ENCODE measurements at regions not wholly inside any gene's neighbourhood (a gene's known extent, or its start where the extent isn't known, plus 50 kb on each side); places are given as distances from the start of the nearest gene placed in this dataset.
"Not testable (repeated sequence)": the region's sequence is repeated elsewhere in the genome, so short reads cannot be mapped to it uniquely, and the experiment has no call there.

- not testable (repeated sequence) for H3K27me3 ChIP-seq (ENCODE audit: control insufficient read depth, insufficient read depth, low read length); H3K27ac ChIP-seq (ENCODE audit: low read depth, low read length); H3K4me1 ChIP-seq (ENCODE audit: control insufficient read depth, insufficient read depth, low read length); H3K9ac ChIP-seq (ENCODE audit: low read depth, low read length); H3K4me3 ChIP-seq (ENCODE audit: low read depth, low read length); H3K36me3 ChIP-seq (ENCODE audit: control insufficient read depth, insufficient read depth, low read length)
- peaks cover 32% of the 10 kb centered on the region for H3K9me3 ChIP-seq (ENCODE audit: control insufficient read depth, insufficient read depth, low read length)
Measured at GRCh38 chrX:47738870-47739269, 79.9 kb upstream of the UXT start.

GRCh38 chrX:47723689-47724088, 64.7 kb upstream of the UXT start:
- Histone ChIP-seq H3K27me3 (ENCODE audit: control insufficient read depth, insufficient read depth, low read length) (no peaks in the 10 kb centered on the region), H3K4me3 (ENCODE audit: low read depth, low read length) (no peak overlapping the region), H3K36me3 (ENCODE audit: control insufficient read depth, insufficient read depth, low read length) (no peaks in the 10 kb centered on the region), H3K9ac (ENCODE audit: low read depth, low read length) (no peak overlapping the region), H3K9me3 (ENCODE audit: control insufficient read depth, insufficient read depth, low read length) (peaks cover 40% of the 10 kb centered on the region), H3K4me1 (ENCODE audit: control insufficient read depth, insufficient read depth, low read length) (no peaks in the 10 kb centered on the region), H3K27ac (ENCODE audit: low read depth, low read length) (no peak overlapping the region)

GRCh38 chrX:47723083-47723482, 64.1 kb upstream of the UXT start:
- Histone ChIP-seq H3K4me3 (ENCODE audit: low read depth, low read length) (no peak overlapping the region), H3K9me3 (ENCODE audit: control insufficient read depth, insufficient read depth, low read length) (peaks cover 40% of the 10 kb centered on the region), H3K9ac (ENCODE audit: low read depth, low read length) (no peak overlapping the region), H3K27me3 (ENCODE audit: control insufficient read depth, insufficient read depth, low read length) (no peaks in the 10 kb centered on the region), H3K27ac (ENCODE audit: low read depth, low read length) (no peak overlapping the region), H3K4me1 (ENCODE audit: control insufficient read depth, insufficient read depth, low read length) (no peaks in the 10 kb centered on the region), H3K36me3 (ENCODE audit: control insufficient read depth, insufficient read depth, low read length) (no peaks in the 10 kb centered on the region)

- peaks cover 40% of the 10 kb centered on the region for H3K9me3 ChIP-seq (ENCODE audit: control insufficient read depth, insufficient read depth, low read length)
Measured at GRCh38 chrX:47722260-47722659, 63.3 kb upstream of the UXT start.

GRCh38 chrX:47715078-47715477, 56.1 kb upstream of the UXT start:
- H3K9ac ChIP-seq (ENCODE audit: low read depth, low read length); H3K27me3 ChIP-seq (ENCODE audit: control insufficient read depth, insufficient read depth, low read length); H3K27ac ChIP-seq (ENCODE audit: low read depth, low read length); H3K4me3 ChIP-seq (ENCODE audit: low read depth, low read length); H3K36me3 ChIP-seq (ENCODE audit: control insufficient read depth, insufficient read depth, low read length); H3K4me1 ChIP-seq (ENCODE audit: control insufficient read depth, insufficient read depth, low read length): not testable (repeated sequence)
- H3K9me3 ChIP-seq (ENCODE audit: control insufficient read depth, insufficient read depth, low read length), result peaks cover 23% of the 10 kb centered on the region

More at GRCh38 chrX:47722260-47722659, 63.3 kb upstream of the UXT start:
- H3K36me3 ChIP-seq (ENCODE audit: control insufficient read depth, insufficient read depth, low read length), result no peaks in the 10 kb centered on the region
- H3K4me3 ChIP-seq (ENCODE audit: low read depth, low read length), result no peak overlapping the region
- H3K27me3 ChIP-seq (ENCODE audit: control insufficient read depth, insufficient read depth, low read length), result no peaks in the 10 kb centered on the region
- no peak overlapping the region for H3K9ac ChIP-seq (ENCODE audit: low read depth, low read length)
- H3K27ac ChIP-seq (ENCODE audit: low read depth, low read length), result no peak overlapping the region
- no peaks in the 10 kb centered on the region for H3K4me1 ChIP-seq (ENCODE audit: control insufficient read depth, insufficient read depth, low read length)

GRCh38 chrX:47712675-47713074, 53.7 kb upstream of the UXT start:
- H3K9me3 ChIP-seq (ENCODE audit: control insufficient read depth, insufficient read depth, low read length), result peaks cover 25% of the 10 kb centered on the region
- H3K4me1 ChIP-seq (ENCODE audit: control insufficient read depth, insufficient read depth, low read length); H3K4me3 ChIP-seq (ENCODE audit: low read depth, low read length); H3K27ac ChIP-seq (ENCODE audit: low read depth, low read length); H3K27me3 ChIP-seq (ENCODE audit: control insufficient read depth, insufficient read depth, low read length); H3K9ac ChIP-seq (ENCODE audit: low read depth, low read length); H3K36me3 ChIP-seq (ENCODE audit: control insufficient read depth, insufficient read depth, low read length): not testable (repeated sequence)

- Histone ChIP-seq H3K27ac (ENCODE audit: low read depth, low read length) (no peak overlapping the region), H3K9ac (ENCODE audit: low read depth, low read length) (no peak overlapping the region), H3K36me3 (ENCODE audit: control insufficient read depth, insufficient read depth, low read length) (no peaks in the 10 kb centered on the region), H3K9me3 (ENCODE audit: control insufficient read depth, insufficient read depth, low read length) (peaks cover 26% of the 10 kb centered on the region), H3K27me3 (ENCODE audit: control insufficient read depth, insufficient read depth, low read length) (no peaks in the 10 kb centered on the region), H3K4me3 (ENCODE audit: low read depth, low read length) (no peak overlapping the region), H3K4me1 (ENCODE audit: control insufficient read depth, insufficient read depth, low read length) (no peaks in the 10 kb centered on the region)
Measured at GRCh38 chrX:47710252-47710651, 51.3 kb upstream of the UXT start.
